OCI-LY3 (cell line): ENCODE measurements at regions not wholly inside any gene's neighbourhood (a gene's known extent, or its start where the extent isn't known, plus 50 kb on each side); places are given as distances from the start of the nearest gene placed in this dataset.

Source experiments
- EZH2phosphoT487 ChIP-seq: fragments of 200-600 bp; shearing (Covaris generic); IDR thresholded peaks from 2 replicates; pipeline ENCODE4 v1.6.1; 2018; ENCODE audit warnings: antibody characterized with exemption, mixed run types, low read depth
- TF ChIP-seq, protein P1 (sequence below): fragments of 200-600, 300-600 bp; sonication (generic); IDR thresholded peaks from 2 replicates; pipeline ENCODE4 v1.5.1; 2014; ENCODE audit warnings: antibody characterized with exemption, low read length, low read depth

DNA sequence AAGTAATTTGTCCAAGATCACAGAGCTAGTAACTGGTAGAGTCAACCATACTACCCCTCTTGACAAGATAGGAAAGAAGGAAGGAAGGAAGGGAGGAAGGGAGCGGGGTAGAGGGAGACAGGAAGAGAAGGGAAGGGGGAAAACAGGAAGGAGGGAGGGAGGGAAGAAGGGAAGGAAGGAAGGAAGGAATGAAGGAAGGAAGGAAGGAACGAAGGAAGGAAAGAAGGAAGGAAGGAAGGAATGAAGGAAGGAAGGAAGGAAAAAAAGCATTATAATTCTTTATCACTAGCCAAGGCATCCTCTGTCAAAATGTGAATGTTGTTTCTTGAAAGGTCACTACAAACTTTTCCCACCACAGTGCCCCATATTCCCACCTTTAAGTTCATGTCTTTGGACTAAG lies 223.6 kb downstream of the SHQ1 start:
- TF ChIP-seq, protein P1, sequence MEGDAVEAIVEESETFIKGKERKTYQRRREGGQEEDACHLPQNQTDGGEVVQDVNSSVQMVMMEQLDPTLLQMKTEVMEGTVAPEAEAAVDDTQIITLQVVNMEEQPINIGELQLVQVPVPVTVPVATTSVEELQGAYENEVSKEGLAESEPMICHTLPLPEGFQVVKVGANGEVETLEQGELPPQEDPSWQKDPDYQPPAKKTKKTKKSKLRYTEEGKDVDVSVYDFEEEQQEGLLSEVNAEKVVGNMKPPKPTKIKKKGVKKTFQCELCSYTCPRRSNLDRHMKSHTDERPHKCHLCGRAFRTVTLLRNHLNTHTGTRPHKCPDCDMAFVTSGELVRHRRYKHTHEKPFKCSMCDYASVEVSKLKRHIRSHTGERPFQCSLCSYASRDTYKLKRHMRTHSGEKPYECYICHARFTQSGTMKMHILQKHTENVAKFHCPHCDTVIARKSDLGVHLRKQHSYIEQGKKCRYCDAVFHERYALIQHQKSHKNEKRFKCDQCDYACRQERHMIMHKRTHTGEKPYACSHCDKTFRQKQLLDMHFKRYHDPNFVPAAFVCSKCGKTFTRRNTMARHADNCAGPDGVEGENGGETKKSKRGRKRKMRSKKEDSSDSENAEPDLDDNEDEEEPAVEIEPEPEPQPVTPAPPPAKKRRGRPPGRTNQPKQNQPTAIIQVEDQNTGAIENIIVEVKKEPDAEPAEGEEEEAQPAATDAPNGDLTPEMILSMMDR, result no peak
- TF ChIP-seq EZH2phosphoT487, result no peak
